Nephron (organoid): ENCODE measurements at regions not wholly inside any gene's neighbourhood (a gene's known extent, or its start where the extent isn't known, plus 50 kb on each side); places are given as distances from the start of the nearest gene placed in this dataset.

Source experiments
- H3K27ac Mint-ChIP-seq, 3 experiments: 2 replicates each; pipeline ENCODE4 v1.8.0; 2020; ENCODE audit warnings: mixed read lengths in 3 of 3, mild to moderate bottlenecking in 2 of 3, moderate library complexity in 1 of 3
- H3K27me3 Mint-ChIP-seq: 2 replicates; pipeline ENCODE4 v1.8.0; 2021; ENCODE audit warnings: low read depth, mild to moderate bottlenecking, moderate library complexity, mixed read lengths
- H3K36me3 Mint-ChIP-seq: 2 replicates; pipeline ENCODE4 v1.8.0; 2020; ENCODE audit warnings: low read depth, mixed read lengths
- H3K4me1 Mint-ChIP-seq: 2 replicates; pipeline ENCODE4 v1.8.0; 2020; ENCODE audit warnings: mixed read lengths
- H3K4me3 Mint-ChIP-seq, 3 experiments: 2 replicates each; pipeline ENCODE4 v1.8.0; 2020; ENCODE audit warnings: mild to moderate bottlenecking in 3 of 3, mixed read lengths in 3 of 3, moderate library complexity in 2 of 3
- H3K9me3 Mint-ChIP-seq: 2 replicates; pipeline ENCODE4 v1.8.0; 2020; ENCODE audit warnings: mixed read lengths
- TF ChIP-seq, protein P1 (sequence below), 3 experiments: fragments of 200-600 bp; sonication (generic); IDR thresholded peaks; one replicate each; pipeline ENCODE4 v1.5.0; 2021; ENCODE audit warnings: antibody characterized with exemption in 3 of 3; ENCODE audit not compliant: unreplicated experiment in 3 of 3

DNA sequence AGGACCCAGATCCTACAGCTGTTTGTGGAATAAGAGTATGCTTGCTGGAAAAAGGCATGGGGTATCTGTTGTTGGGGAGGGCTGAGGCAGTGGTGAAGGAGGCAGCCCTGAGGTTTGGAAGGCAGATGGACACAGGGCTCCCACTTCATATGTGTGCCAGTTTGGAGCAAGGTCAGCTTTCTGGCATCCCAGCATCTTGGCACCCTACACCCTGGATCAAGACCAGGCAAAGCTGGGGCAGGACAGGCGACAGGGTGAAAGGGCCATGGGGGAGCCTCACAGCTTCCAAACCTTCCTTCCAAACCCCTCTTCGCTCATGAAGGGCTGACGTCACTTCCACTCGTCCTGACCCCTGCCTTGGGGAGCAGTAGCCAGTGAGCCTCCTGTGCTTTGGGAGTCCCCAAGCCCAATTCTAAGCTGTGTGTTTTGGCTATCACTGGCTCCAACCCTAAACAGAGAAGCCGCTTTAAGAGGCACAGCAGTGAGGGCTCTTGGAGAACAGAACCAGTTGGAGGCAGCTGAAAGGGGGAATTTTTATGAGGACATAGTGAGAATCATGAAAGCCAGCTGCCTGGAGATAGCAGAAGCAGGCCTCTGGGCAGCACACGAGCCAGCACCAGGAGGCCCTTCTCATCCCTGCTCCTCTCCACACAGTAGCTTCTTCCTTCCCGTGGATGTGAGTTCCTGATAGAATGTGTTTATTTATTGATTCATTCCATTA lies 448.6 kb upstream of the CDH4 start:
- Mint-ChIP-seq H3K4me1 (peaks cover 10% of the 10 kb centered on the region), H3K27me3 (peaks cover 6% of the 10 kb centered on the region), H3K36me3 (no peaks in the 10 kb centered on the region), H3K4me3 (no peak overlapping the region), H3K9me3 (peaks cover 12% of the 10 kb centered on the region), H3K27ac (no peak overlapping the region)
- TF ChIP-seq, protein P1, sequence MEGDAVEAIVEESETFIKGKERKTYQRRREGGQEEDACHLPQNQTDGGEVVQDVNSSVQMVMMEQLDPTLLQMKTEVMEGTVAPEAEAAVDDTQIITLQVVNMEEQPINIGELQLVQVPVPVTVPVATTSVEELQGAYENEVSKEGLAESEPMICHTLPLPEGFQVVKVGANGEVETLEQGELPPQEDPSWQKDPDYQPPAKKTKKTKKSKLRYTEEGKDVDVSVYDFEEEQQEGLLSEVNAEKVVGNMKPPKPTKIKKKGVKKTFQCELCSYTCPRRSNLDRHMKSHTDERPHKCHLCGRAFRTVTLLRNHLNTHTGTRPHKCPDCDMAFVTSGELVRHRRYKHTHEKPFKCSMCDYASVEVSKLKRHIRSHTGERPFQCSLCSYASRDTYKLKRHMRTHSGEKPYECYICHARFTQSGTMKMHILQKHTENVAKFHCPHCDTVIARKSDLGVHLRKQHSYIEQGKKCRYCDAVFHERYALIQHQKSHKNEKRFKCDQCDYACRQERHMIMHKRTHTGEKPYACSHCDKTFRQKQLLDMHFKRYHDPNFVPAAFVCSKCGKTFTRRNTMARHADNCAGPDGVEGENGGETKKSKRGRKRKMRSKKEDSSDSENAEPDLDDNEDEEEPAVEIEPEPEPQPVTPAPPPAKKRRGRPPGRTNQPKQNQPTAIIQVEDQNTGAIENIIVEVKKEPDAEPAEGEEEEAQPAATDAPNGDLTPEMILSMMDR (IDR thresholded peaks at IDR 0.05; ENCODE audit: unreplicated experiment in 3 of 3): no peak

- Mint-ChIP-seq H3K36me3 (no peaks in the 10 kb centered on the region), H3K9me3 (peaks cover 12% of the 10 kb centered on the region), H3K27ac (peak overlapping the region in 1 of 3 experiments; percentile 57), H3K27me3 (peaks cover 6% of the 10 kb centered on the region), H3K4me3 (no peak overlapping the region), H3K4me1 (peaks cover 10% of the 10 kb centered on the region)
- TF ChIP-seq, protein P1 (IDR thresholded peaks at IDR 0.05; ENCODE audit: unreplicated experiment in 3 of 3): no peak
These were observed 447.7 kb upstream of the CDH4 start for GRCh38 chr20:60804240-60804917.

DNA sequence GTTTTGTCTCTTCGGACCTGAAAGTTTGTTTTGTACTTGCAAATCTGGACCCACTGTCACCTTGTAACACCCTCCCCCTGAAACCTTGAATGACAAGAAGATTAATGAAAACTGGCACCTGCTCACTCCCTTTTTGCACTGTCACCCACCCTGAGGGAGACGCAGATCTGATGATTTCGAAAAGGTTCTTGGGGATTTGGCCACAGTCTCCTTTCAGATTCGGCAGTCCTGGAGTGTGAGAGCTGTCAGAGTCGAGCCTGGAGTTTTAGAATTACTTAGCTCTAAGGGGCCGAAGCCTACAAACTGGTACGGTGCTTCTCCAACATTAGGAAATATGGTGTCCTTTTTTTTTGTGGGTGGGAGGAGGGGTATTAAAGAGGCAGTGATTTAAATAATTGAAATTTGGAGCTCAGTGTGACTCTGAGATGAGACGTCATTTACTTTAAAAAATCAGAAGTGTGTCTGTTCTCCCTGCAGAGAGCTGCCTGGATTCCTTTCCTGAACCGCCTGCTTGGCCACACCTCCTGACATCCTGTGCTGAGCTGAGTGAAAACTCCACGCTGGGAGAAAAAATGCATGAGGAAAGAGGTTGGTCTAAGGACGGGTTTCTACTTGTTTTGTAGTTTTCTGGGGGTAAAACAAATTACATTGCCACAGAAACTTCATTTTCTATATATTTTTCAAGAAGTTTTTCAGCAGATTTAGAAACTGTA lies 447.0 kb upstream of the CDH4 start:
- Mint-ChIP-seq H3K36me3 (no peaks in the 10 kb centered on the region), H3K4me3 (peak overlapping the region in 2 of 3 experiments; percentile 22 to 34), H3K27ac (peak overlapping the region in 1 of 3 experiments; percentile 57), H3K9me3 (peaks cover 8% of the 10 kb centered on the region), H3K27me3 (peaks cover 6% of the 10 kb centered on the region), H3K4me1 (peaks cover 10% of the 10 kb centered on the region)
- TF ChIP-seq, protein P1 (IDR thresholded peaks at IDR 0.05; ENCODE audit: unreplicated experiment in 3 of 3): no peak

GRCh38 chr20:60806354-60806753 lies 445.7 kb upstream of the CDH4 start:
- Mint-ChIP-seq H3K27me3 (peaks cover 10% of the 10 kb centered on the region), H3K4me3 (no peak overlapping the region), H3K9me3 (peaks cover 7% of the 10 kb centered on the region), H3K4me1 (peaks cover 10% of the 10 kb centered on the region), H3K27ac (no peak overlapping the region), H3K36me3 (no peaks in the 10 kb centered on the region)
- TF ChIP-seq, protein P1 (IDR thresholded peaks at IDR 0.05; ENCODE audit: unreplicated experiment in 3 of 3): no peak

DNA sequence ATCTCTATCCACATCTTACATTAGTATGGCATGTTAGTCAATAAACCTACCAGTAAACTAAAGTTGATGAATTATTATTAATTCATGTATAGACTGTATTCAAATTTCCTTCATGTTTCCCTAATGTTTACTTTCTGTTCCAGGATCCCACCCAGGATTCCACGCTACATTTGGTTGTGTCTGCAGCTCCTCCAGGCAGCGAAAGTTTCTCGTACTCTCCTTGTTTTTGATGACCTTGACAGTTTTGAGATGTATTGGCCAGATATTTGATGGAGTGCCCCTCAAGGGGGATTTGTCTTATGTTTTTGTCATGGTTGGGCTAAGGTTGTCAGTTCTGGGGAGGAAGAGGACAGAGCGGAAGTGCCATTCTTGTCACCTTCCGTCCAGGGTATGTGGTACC lies 445.2 kb upstream of the CDH4 start:
- no peaks in the 10 kb centered on the region for H3K36me3 Mint-ChIP-seq

More for the DNA sequence above, 445.2 kb upstream of the CDH4 start:
- peaks cover 9% of the 10 kb centered on the region for H3K9me3 Mint-ChIP-seq
- no peak overlapping the region for H3K27ac Mint-ChIP-seq
- peaks cover 10% of the 10 kb centered on the region for H3K27me3 Mint-ChIP-seq
- H3K4me3 Mint-ChIP-seq: no peak overlapping the region
- TF ChIP-seq, protein P1 (IDR thresholded peaks at IDR 0.05; ENCODE audit: unreplicated experiment in 3 of 3): no peak
- peaks cover 10% of the 10 kb centered on the region for H3K4me1 Mint-ChIP-seq
